ENCODE measurements at regions not wholly inside any gene's neighbourhood (a gene's known extent, or its start where the extent isn't known, plus 50 kb on each side); places are given as distances from the start of the nearest gene placed in this dataset.

GRCh38 chr1:38680801-38681510, 178.6 kb downstream of the RRAGC start:
- no peak for ATAC-seq

GRCh38 chr1:38677756-38678155, 181.8 kb downstream of the RRAGC start:
- ATAC-seq, result no peak
- TF ChIP-seq ZC3H10 (CRISPR knock-in tag; IDR thresholded peaks at IDR 0.05) (no peak), ESRRG (CRISPR knock-in tag; IDR thresholded peaks at IDR 0.05) (no peak), POU6F1 (CRISPR knock-in tag; IDR thresholded peaks at IDR 0.05; ENCODE audit: borderline replicate concordance, low read depth) (no peak), ARNTL (CRISPR knock-in tag; IDR thresholded peaks at IDR 0.05; ENCODE audit: borderline replicate concordance, low read depth) (no peak), TOX (CRISPR knock-in tag; IDR thresholded peaks at IDR 0.05; ENCODE audit: borderline replicate concordance) (no peak), PATZ1 (CRISPR knock-in tag; IDR thresholded peaks at IDR 0.05; ENCODE audit: borderline replicate concordance) (no peak), OSR1 (CRISPR knock-in tag; IDR thresholded peaks at IDR 0.05) (no peak), ZNF70 (CRISPR knock-in tag; IDR thresholded peaks at IDR 0.05) (no peak), RARB (CRISPR knock-in tag; IDR thresholded peaks at IDR 0.05) (no peak), ZFP30 (CRISPR knock-in tag; IDR thresholded peaks at IDR 0.05) (no peak), ZFP3 (CRISPR knock-in tag; IDR thresholded peaks at IDR 0.05) (no peak), PPARA (CRISPR knock-in tag; IDR thresholded peaks at IDR 0.05; ENCODE audit: borderline replicate concordance) (no peak), TCF4 (CRISPR knock-in tag; IDR thresholded peaks at IDR 0.05; ENCODE audit: borderline replicate concordance) (no peak), GLIS3 (CRISPR knock-in tag; IDR thresholded peaks at IDR 0.05) (no peak), SNAI2 (CRISPR knock-in tag; IDR thresholded peaks at IDR 0.05) (no peak), CSRNP3 (CRISPR knock-in tag; IDR thresholded peaks at IDR 0.05) (no peak), TSHZ2 (CRISPR knock-in tag; IDR thresholded peaks at IDR 0.05) (no peak), CREB5 (CRISPR knock-in tag; IDR thresholded peaks at IDR 0.05; ENCODE audit: low read depth) (no peak), ZNF8 (CRISPR knock-in tag; IDR thresholded peaks at IDR 0.05) (no peak), ZNF565 (CRISPR knock-in tag; conservative IDR thresholded peaks at IDR 0.05; ENCODE audit: low read depth) (no peak)

More at GRCh38 chr1:38680801-38681510, 178.6 kb downstream of the RRAGC start:
- no peak for TF ChIP-seq RARB (CRISPR knock-in tag; IDR thresholded peaks at IDR 0.05)
- TF ChIP-seq POU6F1 (CRISPR knock-in tag; IDR thresholded peaks at IDR 0.05; ENCODE audit: borderline replicate concordance, low read depth), result no peak
- TF ChIP-seq ISL1 (CRISPR knock-in tag; IDR thresholded peaks at IDR 0.05), result no peak
- TF ChIP-seq ARNTL (CRISPR knock-in tag; IDR thresholded peaks at IDR 0.05; ENCODE audit: borderline replicate concordance, low read depth), result no peak
- TF ChIP-seq PATZ1 (CRISPR knock-in tag; IDR thresholded peaks at IDR 0.05; ENCODE audit: borderline replicate concordance), result no peak

Measured in SK-N-SH treated with all-trans-retinoic acid at 6 μM for 48 hours (cell line).